Astrocyte of the hippocampus (primary cell): ENCODE measurements at regions not wholly inside any gene's neighbourhood (a gene's known extent, or its start where the extent isn't known, plus 50 kb on each side); places are given as distances from the start of the nearest gene placed in this dataset.
"Not testable (repeated sequence)": the region's sequence is repeated elsewhere in the genome, so short reads cannot be mapped to it uniquely, and the experiment has no call there.

Experiments used
- DNase-seq: peaks from one replicate; pipeline ENCODE4 v3.0.0; 2011; ENCODE audit warnings: low read depth, low spot score

GRCh38 chr9:87199278-87199677, 252.0 kb upstream of the GAS1 start:
- no peak for DNase-seq

GRCh38 chr9:87199782-87200181, 252.5 kb upstream of the GAS1 start:
- no peak for DNase-seq

- peak; percentile 55 for DNase-seq
These were observed 254.0 kb upstream of the GAS1 start for GRCh38 chr9:87201351-87201751.

GRCh38 chr9:87206064-87206661, 258.9 kb upstream of the GAS1 start:
- DNase-seq, result peak; percentile 70

GRCh38 chr9:87210658-87211057, 263.4 kb upstream of the GAS1 start:
- DNase-seq, result not testable (repeated sequence)

GRCh38 chr9:87211669-87212068, 264.4 kb upstream of the GAS1 start:
- no peak for DNase-seq

- peak; percentile 69 for DNase-seq
These were observed 265.3 kb upstream of the GAS1 start for GRCh38 chr9:87212605-87213021.

GRCh38 chr9:87213948-87214347, 266.6 kb upstream of the GAS1 start:
- DNase-seq, result no peak

- no peak for DNase-seq
These were observed 267.7 kb upstream of the GAS1 start for GRCh38 chr9:87214991-87215390.

GRCh38 chr9:87216036-87216435, 268.7 kb upstream of the GAS1 start:
- DNase-seq, result no peak

- no peak for DNase-seq
These were observed 269.7 kb upstream of the GAS1 start for GRCh38 chr9:87216897-87217455.

GRCh38 chr9:87223392-87224246, 274.0 kb upstream of the DAPK1 start:
- peak; percentile 69 for DNase-seq

- no peak for DNase-seq
These were observed 270.8 kb upstream of the DAPK1 start for GRCh38 chr9:87226896-87227295.

GRCh38 chr9:87227456-87227855, 270.2 kb upstream of the DAPK1 start:
- no peak for DNase-seq

- DNase-seq, result no peak
These were observed 268.6 kb upstream of the DAPK1 start for GRCh38 chr9:87229108-87229507.

- no peak for DNase-seq
These were observed 264.2 kb upstream of the DAPK1 start for GRCh38 chr9:87233431-87233830.

- DNase-seq, result no peak
These were observed 263.7 kb upstream of the DAPK1 start for GRCh38 chr9:87233899-87234455.

GRCh38 chr9:87234854-87235253, 262.8 kb upstream of the DAPK1 start:
- no peak for DNase-seq

- DNase-seq, result no peak
These were observed 261.1 kb upstream of the DAPK1 start for GRCh38 chr9:87236546-87236945.

GRCh38 chr9:87237336-87237735, 260.3 kb upstream of the DAPK1 start:
- DNase-seq, result peak; percentile 29

- DNase-seq, result no peak
These were observed 259.1 kb upstream of the DAPK1 start for GRCh38 chr9:87238545-87238944.

- DNase-seq, result no peak
These were observed 258.4 kb upstream of the DAPK1 start for GRCh38 chr9:87239312-87239711.

- DNase-seq, result no peak
These were observed 254.1 kb upstream of the DAPK1 start for GRCh38 chr9:87243602-87244001.
